Endothelial cell of umbilical vein (primary cell): ENCODE measurements at regions not wholly inside any gene's neighbourhood (a gene's known extent, or its start where the extent isn't known, plus 50 kb on each side); places are given as distances from the start of the nearest gene placed in this dataset.
"Not testable (repeated sequence)": the region's sequence is repeated elsewhere in the genome, so short reads cannot be mapped to it uniquely, and the experiment has no call there.

ENCODE experiments used
- BruUV-seq: library from RNA; stranded (reverse); fragments of 400-500 nt; replicated peaks from 2 replicates; lab custom pipeline; 2021; lab: Mats Ljungman, UMichigan
- CTCF ChIA-PET: fragments of 300-600, 350-600 bp; sonication (Branson Sonifier 250); formaldehyde crosslinking; loops from one replicate; lab custom pipeline; 2021; ENCODE audit warnings: antibody characterized with exemption, inconsistent platforms; lab: Charles Lee
- POLR2A ChIA-PET: fragments of 300-600, 350-600 bp; sonication (Branson Sonifier 250); formaldehyde crosslinking; loops from one replicate; lab custom pipeline; 2021; ENCODE audit warnings: antibody characterized with exemption, inconsistent platforms; lab: Charles Lee
- DNase-seq: peaks from one replicate; pipeline ENCODE4 v3.0.0-alpha.2; 2011; ENCODE audit warnings: low read depth, low spot score
- FAIRE-seq: peaks from 2 replicates; lab custom pipeline; 2011; peaks lifted over from hg19 to GRCh38; lab: Jason Lieb, UNC
- H2AFZ ChIP-seq: 2 replicates; pipeline ENCODE4 v1.6.0; 2012; ENCODE audit warnings: low read depth, low read length, control low read depth, inconsistent platforms
- H3K27ac ChIP-seq: 2 replicates; pipeline ENCODE4 v1.5.1; 2011; ENCODE audit warnings: low read depth, mild to moderate bottlenecking, control low read depth, low read length, moderate library complexity; ENCODE audit not compliant: insufficient read depth
- H3K27me3 ChIP-seq, 2 experiments: 2 replicates each; pipeline versions ENCODE4 v1.6.0 to v1.6.1; 2011; ENCODE audit warnings: low read length in 2 of 2, mixed read lengths in 1 of 2; ENCODE audit not compliant: control insufficient read depth in 2 of 2, insufficient read depth in 2 of 2
- H3K36me3 ChIP-seq, 2 experiments: 2 replicates in 1 of 2; 3 replicates in 1 of 2; pipeline ENCODE4 v1.5.1; 2011; ENCODE audit warnings: low read length in 2 of 2, mild to moderate bottlenecking in 1 of 2, moderate library complexity in 1 of 2; ENCODE audit not compliant: control insufficient read depth in 2 of 2, insufficient read depth in 2 of 2; ENCODE audit errors: extremely low read depth in 1 of 2
- H3K4me1 ChIP-seq: 3 replicates; pipeline ENCODE4 v1.5.1; 2011; ENCODE audit warnings: mild to moderate bottlenecking, low read length; ENCODE audit not compliant: control insufficient read depth, insufficient read depth; ENCODE audit errors: extremely low read depth
- H3K4me2 ChIP-seq: 2 replicates; pipeline ENCODE4 v1.6.1; 2011; ENCODE audit warnings: low read length, control low read depth, mixed read lengths; ENCODE audit not compliant: insufficient read depth
- H3K4me3 ChIP-seq, 3 experiments: fragments of 200-600 bp in 1 of 3; sonication (generic), shearing (Covaris generic) in 1 of 3; replicated peaks in 1 of 3; 2 replicates each; pipeline ENCODE4 v1.5.1; 2011 to 2016; ENCODE audit warnings: control low read depth in 3 of 3, low read length in 3 of 3, mild to moderate bottlenecking in 2 of 3, inconsistent platforms in 1 of 3, low read depth in 1 of 3, moderate library complexity in 1 of 3; ENCODE audit not compliant: insufficient read depth in 1 of 3
- H3K79me2 ChIP-seq: 2 replicates; pipeline ENCODE4 v1.6.0; 2012; ENCODE audit warnings: low read length, inconsistent platforms; ENCODE audit not compliant: control insufficient read depth, insufficient read depth
- H3K9ac ChIP-seq: replicated peaks from 2 replicates; pipeline ENCODE3; 2011; ENCODE audit warnings: low read length, control low read depth; ENCODE audit not compliant: insufficient read depth; ENCODE audit errors: extremely low read depth
- H3K9me1 ChIP-seq: replicated peaks from 3 replicates; pipeline ENCODE4 v1.6.0; 2011; ENCODE audit warnings: mild to moderate bottlenecking, low read length; ENCODE audit not compliant: control insufficient read depth, insufficient read depth; ENCODE audit errors: extremely low read depth
- H3K9me3 ChIP-seq: replicated peaks from 2 replicates; pipeline ENCODE4 v1.5.1; 2012; ENCODE audit warnings: low read length, inconsistent platforms; ENCODE audit not compliant: control insufficient read depth, insufficient read depth
- H4K20me1 ChIP-seq: replicated peaks from 2 replicates; pipeline ENCODE3; 2011; ENCODE audit warnings: mild to moderate bottlenecking, low read length; ENCODE audit not compliant: control insufficient read depth, insufficient read depth; ENCODE audit errors: extremely low read depth
- EZH2 ChIP-seq: IDR thresholded peaks from 2 replicates; pipeline ENCODE4 v1.6.1; 2012; ENCODE audit warnings: borderline replicate concordance, low read depth, mild to moderate bottlenecking, moderate library complexity, low read length, inconsistent platforms; ENCODE audit not compliant: severe bottlenecking
- FOS ChIP-seq: IDR thresholded peaks from 2 replicates; pipeline ENCODE4 v1.6.1; 2011; ENCODE audit warnings: mild to moderate bottlenecking, low read length, moderate library complexity, borderline replicate concordance; ENCODE audit not compliant: insufficient read depth
- GATA2 ChIP-seq: IDR thresholded peaks from 2 replicates; pipeline ENCODE4 v1.7.0; 2011; ENCODE audit warnings: low read depth, mild to moderate bottlenecking, moderate library complexity, mixed read lengths, low read length; ENCODE audit not compliant: insufficient read length, insufficient read depth
- JUN ChIP-seq: IDR thresholded peaks from 2 replicates; pipeline ENCODE4 v1.6.1; 2011; ENCODE audit warnings: borderline replicate concordance, low read depth; ENCODE audit not compliant: insufficient read length, insufficient read depth
- MYC ChIP-seq: IDR thresholded peaks from one replicate; pipeline ENCODE4 v1.6.1; 2011; ENCODE audit warnings: mild to moderate bottlenecking, low read depth, low read length
- POLR2A ChIP-seq: IDR thresholded peaks from 2 replicates; pipeline ENCODE4 v1.6.1; 2012; ENCODE audit warnings: low read depth, mild to moderate bottlenecking, control low read depth, low read length
- POLR2AphosphoS5 ChIP-seq: IDR thresholded peaks from 2 replicates; pipeline ENCODE4 v1.6.1; 2012; ENCODE audit warnings: low read depth, mild to moderate bottlenecking, control low read depth, low read length, moderate library complexity; ENCODE audit not compliant: insufficient read depth
- dilution Hi-C: fragments of 300-500 bp; cut with MboI; formaldehyde crosslinking; loops from one replicate; pipeline ENCODE4 v1.15.0; 2019; ENCODE audit warnings: low sequenced_read_pairs; ENCODE audit not compliant: extremely low pct_ligation_motif_present
- intact Hi-C: fragments of 100-400 bp; cut with micrococcal nuclease; formaldehyde crosslinking; loops from one replicate; pipeline ENCODE4 v1.10.0; 2022
- TF ChIP-seq, protein P1 (sequence below), 2 donors: IDR thresholded peaks; 1 replicate in 1 of 2; 2 replicates in 1 of 2; pipeline ENCODE4 v1.5.1; 2011; ENCODE audit warnings: low read length in 2 of 2, mild to moderate bottlenecking in 2 of 2, moderate library complexity in 2 of 2, control low read depth in 1 of 2, inconsistent platforms in 1 of 2, low read depth in 1 of 2; ENCODE audit not compliant: insufficient read depth in 1 of 2; ENCODE audit errors: extremely low read depth in 1 of 2
- TF ChIP-seq, protein P2 (sequence below): IDR thresholded peaks from 2 replicates; pipeline ENCODE4 v1.6.1; 2011; ENCODE audit not compliant: insufficient read depth, insufficient read length

GRCh38 chr12:59474236-59474635, 121.6 kb upstream of the SLC16A7 start:
- H4K20me1 ChIP-seq, H2AFZ ChIP-seq, H3K9me3 ChIP-seq, FAIRE-seq, intact Hi-C loops, DNase-seq, H3K27ac ChIP-seq, BruUV-seq, H3K36me3 ChIP-seq, POLR2A ChIA-PET, H3K79me2 ChIP-seq, H3K4me3 ChIP-seq, H3K9me1 ChIP-seq, H3K4me2 ChIP-seq, H3K27me3 ChIP-seq, dilution Hi-C loops, H3K9ac ChIP-seq, H3K4me1 ChIP-seq: not testable (repeated sequence)
- CTCF ChIA-PET = interaction anchor here (1.2 kb wide), 1 partner anchor 9 kb away, joined by 3 read pairs; no protein-coding TSS in a partner anchor

- POLR2A ChIA-PET = no interaction called here
- BruUV-seq = no TSS peak
- H3K36me3 ChIP-seq = no peaks in the 10 kb centered on the region
- intact Hi-C loops = no loop called here
- DNase-seq (no peak), FAIRE-seq (no peak)
- H3K4me2 ChIP-seq = no peak overlapping the region
- no peaks in the 10 kb centered on the region for H3K27me3 ChIP-seq
- CTCF ChIA-PET = no interaction called here
- no peak overlapping the region for H3K4me3 ChIP-seq
- no peaks in the 10 kb centered on the region for H4K20me1 ChIP-seq
- no peaks in the 10 kb centered on the region for H3K4me1 ChIP-seq
- dilution Hi-C loops = no loop called here
- no peak overlapping the region for H3K9ac ChIP-seq
- no peaks in the 10 kb centered on the region for H3K79me2 ChIP-seq
- no peaks in the 10 kb centered on the region for H3K9me1 ChIP-seq
- H2AFZ ChIP-seq = no peak overlapping the region
- H3K9me3 ChIP-seq = no peaks in the 10 kb centered on the region
- TF ChIP-seq EZH2 (no peak), GATA2 (no peak), JUN (no peak), MYC (no peak), FOS (no peak), POLR2AphosphoS5 (no peak), POLR2A (no peak)
- TF ChIP-seq, protein P1, sequence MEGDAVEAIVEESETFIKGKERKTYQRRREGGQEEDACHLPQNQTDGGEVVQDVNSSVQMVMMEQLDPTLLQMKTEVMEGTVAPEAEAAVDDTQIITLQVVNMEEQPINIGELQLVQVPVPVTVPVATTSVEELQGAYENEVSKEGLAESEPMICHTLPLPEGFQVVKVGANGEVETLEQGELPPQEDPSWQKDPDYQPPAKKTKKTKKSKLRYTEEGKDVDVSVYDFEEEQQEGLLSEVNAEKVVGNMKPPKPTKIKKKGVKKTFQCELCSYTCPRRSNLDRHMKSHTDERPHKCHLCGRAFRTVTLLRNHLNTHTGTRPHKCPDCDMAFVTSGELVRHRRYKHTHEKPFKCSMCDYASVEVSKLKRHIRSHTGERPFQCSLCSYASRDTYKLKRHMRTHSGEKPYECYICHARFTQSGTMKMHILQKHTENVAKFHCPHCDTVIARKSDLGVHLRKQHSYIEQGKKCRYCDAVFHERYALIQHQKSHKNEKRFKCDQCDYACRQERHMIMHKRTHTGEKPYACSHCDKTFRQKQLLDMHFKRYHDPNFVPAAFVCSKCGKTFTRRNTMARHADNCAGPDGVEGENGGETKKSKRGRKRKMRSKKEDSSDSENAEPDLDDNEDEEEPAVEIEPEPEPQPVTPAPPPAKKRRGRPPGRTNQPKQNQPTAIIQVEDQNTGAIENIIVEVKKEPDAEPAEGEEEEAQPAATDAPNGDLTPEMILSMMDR (IDR thresholded peaks at IDR 0.05; ENCODE audit: extremely low read depth in 1 of 2, insufficient read depth in 1 of 2, low read depth in 1 of 2, low read length in 2 of 2) = no peak
- TF ChIP-seq, protein P2, sequence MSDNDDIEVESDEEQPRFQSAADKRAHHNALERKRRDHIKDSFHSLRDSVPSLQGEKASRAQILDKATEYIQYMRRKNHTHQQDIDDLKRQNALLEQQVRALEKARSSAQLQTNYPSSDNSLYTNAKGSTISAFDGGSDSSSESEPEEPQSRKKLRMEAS = no peak
- H3K27ac ChIP-seq = no peak overlapping the region
These were observed 123.6 kb upstream of the SLC16A7 start for GRCh38 chr12:59472273-59472672.
